GM21723 (cell line): ENCODE measurements at regions not wholly inside any gene's neighbourhood (a gene's known extent, or its start where the extent isn't known, plus 50 kb on each side); places are given as distances from the start of the nearest gene placed in this dataset.

Experiments
- ATAC-seq: cut with Tn5 transposase; IDR thresholded peaks from one replicate; pipeline ENCODE4 v1.9.1; 2021; ENCODE audit warnings: mild to moderate bottlenecking, moderate library complexity; ENCODE audit not compliant: unreplicated experiment

DNA sequence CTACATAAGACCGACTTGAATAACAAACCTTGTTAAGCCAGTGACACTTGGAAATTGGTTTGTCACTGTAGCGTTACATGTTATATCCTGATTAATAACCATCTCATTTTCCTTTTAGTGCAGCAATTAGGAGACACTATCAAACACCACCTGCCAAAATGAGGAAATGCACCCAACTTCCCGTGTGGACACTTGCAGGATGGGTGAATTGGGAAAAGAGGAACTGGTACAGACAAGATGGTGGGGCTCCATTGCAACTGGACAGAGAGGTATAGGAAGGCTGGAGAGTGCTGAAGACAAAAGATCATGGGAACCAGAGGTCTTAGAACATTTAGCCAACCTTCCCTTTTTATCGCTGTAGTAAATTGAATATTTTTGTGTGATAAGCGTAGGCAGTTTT lies 816.3 kb upstream of the HS6ST1 start:
- no peak for ATAC-seq

DNA sequence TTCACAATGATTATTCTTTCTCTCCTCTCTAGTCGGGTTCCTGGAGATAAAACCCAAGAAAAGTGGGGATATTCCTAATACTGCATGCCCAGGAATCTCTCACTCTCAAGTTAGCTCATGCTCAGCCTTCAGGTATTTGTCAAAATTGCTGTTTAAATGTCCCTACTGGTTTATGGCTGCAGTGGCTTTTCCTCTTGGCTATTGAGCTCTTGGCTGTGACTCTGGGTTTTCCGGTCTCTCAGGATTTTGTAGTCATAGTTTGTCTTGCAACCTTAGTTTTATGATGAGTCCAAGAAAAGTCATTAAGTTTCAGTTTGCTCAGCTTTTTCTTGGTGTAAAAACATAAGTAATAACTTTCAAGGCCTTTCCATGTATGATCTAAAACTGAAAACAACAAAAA lies 820.7 kb upstream of the HS6ST1 start:
- ATAC-seq = no peak

DNA sequence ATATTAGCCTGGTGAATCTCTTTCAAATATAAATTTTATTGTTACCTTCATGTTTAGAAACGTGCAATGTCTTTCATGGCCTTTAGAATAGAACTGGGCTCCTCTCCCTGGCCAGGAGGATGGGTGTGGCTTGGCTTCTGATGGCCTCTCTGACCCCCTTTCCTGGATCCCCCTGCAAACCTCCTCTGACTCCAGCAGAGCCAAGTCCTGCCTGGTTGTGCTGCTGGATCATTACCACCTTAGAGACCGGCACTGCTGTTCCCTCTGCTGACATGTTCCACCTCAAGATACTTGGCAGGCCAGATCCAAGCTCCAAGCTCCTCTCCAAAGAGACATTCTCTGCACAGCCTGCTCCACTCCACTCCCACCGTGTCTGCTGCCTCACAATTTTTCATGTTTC lies 823.8 kb upstream of the HS6ST1 start:
- no peak for ATAC-seq

DNA sequence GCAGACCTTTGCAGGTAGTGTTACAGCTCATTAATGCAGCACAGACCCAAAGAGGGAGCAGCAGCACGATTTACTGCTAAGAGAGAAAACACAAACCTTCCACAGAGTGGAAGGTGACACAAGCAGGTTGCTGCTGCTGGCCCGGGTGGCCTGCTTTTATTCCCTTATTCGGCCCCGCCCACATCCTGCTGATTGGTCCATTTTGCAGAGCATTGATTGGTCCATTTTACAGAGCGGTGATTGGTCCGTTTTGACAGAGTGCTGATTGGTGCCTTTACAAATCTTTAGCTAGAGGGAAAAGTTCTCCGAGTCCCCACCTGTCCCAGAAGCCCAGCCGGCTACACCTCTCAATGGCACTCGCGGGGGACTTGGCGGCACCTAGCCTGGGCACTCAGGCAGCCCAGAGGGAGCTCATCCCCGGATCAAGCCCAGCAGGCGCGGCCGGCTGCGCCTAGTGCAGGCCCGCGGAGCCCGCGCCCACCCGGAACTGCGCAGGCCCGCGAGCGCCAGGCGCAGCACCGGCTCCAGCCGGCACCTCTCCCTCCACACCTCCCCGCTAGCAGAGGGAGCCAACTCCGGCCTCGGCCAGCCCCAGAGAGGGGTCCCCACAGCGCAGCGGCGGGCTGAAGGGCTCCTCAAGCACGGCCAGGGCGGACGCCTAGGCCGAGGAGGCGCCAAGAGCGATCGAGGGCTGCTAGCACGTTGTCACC lies 825.6 kb upstream of the HS6ST1 start:
- ATAC-seq = no peak

DNA sequence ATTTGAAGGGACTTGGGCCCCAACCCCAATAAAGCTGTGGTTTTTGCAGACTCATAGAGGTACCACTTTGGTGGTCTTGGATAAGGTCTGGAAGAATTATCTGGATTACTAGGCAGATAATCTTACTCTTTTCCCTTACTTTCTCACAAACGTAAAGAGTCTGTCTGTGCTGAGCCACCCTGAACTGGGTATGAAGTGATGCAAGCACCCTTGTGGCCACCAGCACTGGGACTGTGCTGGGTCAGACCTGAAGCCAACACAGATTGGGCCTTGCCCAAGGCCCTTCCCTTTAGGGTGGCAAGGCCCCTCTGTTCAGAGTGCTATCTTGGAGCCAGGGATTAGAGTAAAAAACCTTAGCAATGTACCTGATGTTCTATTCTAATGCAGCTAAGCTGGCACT lies 827.0 kb upstream of the RAB6C start:
- no peak for ATAC-seq

DNA sequence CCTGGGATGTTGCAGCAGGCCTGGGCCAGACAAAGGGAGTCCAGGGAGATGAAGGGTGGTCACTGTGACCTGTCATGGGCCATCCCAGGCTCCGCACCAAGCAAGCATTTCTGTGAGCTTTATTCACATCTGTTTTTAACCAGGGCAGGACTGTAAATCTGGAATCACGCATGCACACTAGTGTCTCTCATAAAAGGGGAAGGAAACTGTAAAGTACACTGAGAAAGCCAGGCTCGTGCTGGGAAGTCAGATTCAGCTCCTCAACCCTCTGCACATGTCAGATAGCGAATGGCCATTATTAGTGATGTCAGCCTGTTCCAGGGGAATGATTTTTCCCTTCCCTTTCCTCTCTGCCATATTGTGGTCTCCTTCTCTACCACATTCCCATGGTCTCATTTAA lies 818.6 kb upstream of the RAB6C start:
- no peak for ATAC-seq

DNA sequence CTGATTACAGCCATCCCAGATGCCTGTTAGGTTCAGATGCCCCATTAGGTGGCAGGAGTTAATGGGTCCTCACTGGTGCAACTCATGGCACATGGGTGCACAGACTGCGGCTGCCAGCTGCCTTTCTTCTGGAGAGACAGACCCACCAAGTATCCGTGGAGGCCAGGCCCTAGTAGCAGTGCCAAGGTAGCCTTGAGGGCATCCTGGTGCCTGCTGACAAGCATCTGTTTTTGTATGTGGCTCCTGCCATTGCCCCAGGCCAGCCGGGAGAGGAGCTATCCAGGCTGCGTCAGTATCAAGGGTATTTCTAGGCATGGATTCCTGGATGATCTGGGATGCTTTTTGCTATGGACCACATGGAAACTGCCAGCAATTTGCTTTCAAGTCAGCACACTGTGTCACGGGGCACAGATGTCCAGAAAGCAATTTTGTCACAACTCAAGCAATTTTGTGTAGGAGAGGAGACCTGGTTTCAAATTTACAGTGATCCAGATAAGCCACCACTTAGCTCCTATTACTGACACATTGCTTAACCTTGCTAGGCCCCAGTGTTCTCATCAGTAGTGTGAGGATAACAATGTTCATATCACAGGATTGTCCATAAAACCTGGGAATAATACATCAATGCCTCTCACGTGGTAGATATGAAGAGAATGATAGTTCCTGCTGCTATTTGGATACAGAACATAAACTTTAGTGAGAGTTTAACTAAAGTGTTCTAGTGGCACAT lies 815.1 kb upstream of the RAB6C start:
- ATAC-seq = no peak

DNA sequence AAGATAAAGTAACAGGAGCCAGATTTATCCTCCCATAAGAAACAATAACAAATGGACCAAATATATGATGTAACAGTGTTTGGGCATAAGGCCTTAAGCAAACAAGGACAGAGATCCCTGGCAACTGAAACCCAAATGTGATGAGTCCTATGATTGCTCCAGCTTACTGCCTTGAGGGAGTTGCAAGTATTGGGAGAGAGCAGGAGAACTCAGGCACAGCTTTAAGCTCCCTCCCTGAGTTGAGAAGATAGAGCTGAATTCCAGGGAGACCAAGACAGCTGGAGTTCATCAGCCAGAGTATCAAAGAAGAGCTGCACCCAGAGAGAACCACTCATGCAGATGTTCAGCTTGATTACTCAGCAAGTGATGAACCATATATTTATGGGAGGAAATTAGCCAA lies 814.5 kb upstream of the RAB6C start:
- no peak for ATAC-seq

DNA sequence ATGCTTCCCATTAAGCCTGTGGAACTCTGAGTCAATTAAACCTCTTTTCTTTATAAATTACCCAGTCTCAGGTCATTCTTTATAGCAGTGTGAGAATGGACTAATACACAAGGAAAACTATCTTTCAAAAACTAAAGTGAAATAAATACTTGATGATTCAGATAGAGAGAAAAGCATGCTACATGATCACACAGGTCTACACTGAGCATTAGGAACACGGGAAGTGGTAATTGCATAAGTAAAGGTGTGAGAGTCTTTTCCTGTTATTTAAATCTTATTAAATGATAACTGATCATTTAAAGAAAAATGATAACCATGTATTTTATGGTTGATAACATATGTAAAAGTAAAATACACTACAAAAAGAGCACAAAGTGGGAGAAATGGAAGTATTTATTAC lies 812.0 kb upstream of the RAB6C start:
- ATAC-seq = no peak

DNA sequence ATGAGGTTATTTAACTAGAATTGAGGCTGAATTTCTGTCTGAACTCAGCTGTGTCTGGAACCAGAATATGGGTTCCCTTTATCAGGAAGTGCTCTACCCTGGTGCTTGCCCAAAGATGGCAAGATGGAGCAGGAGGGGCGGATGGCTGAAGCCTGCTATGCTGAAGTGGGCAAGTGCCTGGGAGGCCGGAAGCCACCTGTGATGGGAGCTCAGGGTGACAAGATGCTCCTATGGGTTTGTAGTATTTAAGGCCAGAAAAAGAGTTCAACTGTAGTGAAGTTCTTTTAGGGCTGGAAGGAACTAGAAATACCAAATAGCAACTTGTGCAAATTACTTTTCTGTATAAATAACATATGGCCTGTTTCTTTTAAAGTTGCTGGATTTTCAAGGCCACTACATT lies 808.9 kb upstream of the RAB6C start:
- no peak for ATAC-seq

DNA sequence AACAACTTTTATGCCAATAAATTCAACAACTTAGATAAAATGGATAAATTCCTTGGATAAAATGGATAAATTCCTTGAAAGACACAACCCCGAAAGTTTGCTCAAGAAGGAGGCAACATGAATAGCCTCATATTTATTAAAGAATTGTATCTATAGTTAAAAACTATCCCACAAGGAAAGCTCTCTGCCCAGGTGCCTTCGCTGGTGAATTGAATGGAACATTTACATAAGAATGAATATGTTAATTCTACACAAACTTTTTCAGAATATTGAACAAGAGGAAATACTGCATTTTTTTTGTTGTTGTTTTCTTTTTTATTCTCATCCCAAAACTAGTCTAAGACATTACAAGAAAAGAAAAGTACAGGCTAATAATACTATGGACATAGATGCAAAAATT lies 805.3 kb upstream of the RAB6C start:
- ATAC-seq = no peak

DNA sequence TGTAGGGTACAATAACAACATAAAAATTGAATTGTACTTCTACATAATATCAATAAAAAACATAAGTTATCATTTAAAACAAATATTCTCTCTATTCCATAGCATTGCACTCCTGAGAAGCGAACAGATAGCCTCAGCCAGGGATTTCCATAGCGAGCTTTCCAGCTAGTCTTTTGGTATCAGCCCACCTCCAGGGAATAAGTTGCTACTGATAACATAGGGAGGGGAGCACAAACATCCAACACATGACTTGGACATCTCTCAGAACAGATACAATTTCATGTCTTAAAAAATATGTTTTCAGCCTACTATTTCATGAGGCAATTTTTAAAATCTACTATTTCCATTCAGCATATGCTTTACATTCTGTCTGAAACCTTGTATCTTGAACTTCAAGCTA lies 804.4 kb upstream of the RAB6C start:
- no peak for ATAC-seq

DNA sequence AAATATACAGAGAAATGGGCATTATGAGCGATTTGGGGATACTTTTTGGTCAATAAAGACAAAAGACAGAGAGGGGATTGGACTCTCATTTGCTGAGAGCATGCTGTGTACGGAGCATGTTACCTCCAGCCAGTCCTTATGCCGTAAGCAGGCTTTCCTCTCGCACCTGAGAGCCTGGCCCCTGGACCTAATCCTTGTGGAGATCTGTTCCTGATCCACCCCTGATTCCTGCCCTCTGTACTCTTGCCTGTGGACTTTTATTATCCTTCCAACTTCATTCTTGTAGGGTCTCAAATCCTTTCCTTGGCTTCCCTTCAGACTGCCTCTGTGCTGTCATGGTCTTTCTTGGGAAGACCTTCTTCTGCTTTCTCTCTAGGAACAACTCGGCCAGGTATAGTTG lies 803.1 kb upstream of the RAB6C start:
- no peak for ATAC-seq

DNA sequence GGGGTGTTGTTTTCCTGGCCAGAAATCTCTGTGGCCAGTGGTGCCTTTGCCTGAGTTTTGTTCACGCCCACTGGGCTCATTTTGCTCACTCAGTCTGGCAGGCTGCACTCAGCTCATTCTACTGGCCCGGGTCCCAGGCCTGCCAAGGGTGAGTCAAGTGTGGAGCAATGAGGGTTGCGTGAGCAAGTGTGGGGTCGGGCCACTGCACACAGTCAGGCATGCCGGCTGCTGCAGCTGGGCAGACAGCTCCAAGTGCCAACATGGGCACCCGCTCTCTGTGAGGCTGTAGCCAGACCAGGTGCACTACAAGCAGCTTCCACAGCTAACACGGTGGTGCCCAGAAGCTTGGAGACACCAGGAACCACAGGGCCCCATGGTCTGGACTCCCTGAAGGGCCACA lies 801.1 kb upstream of the RAB6C start:
- no peak for ATAC-seq

DNA sequence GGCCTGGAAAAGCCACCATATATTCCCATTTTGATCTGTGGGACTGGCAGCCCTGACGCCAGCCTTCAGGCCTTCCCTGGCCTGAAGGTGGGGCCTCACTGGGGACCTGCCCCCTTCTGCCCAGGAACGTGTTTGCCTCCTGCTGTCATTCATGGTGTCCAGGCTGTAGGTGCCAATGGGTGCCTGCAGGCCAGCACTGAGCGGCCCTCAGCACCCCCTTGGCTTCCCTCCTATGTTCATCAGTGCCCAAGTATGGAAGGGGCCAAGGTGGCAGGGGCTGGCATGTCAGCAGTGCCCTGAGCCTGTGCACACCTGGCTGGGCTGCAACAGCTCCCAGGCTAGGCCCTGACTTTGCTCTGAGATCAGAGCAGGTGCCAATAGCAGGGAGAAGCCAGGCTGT lies 800.3 kb upstream of the RAB6C start:
- no peak for ATAC-seq

DNA sequence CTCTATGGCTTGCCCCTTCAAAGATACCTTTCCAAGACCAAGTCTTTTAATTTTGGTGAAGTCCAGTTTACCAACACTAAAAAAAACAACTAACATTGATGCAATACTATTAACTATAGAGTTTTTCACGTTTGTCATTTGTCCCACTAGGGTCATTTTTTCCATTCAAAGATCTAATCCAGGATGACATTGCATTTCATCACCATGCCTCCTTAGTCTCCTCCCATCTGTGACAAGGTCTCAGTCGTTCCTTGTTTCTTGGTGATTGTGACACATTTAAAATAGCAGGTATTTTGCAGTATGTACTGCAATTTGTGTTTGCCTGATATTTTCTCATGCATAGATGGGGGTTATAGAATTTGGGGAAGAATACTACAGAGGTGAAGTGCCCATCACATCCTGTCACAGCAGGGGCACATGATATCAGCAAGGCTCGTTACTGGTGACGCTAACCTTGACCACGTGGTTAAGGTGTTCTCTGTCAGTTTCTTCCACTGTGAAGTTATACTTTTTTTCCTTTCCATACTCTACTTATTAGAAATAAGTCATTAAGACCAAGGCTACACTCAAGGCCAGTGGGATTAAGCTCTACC lies 799.2 kb upstream of the RAB6C start:
- ATAC-seq = no peak

DNA sequence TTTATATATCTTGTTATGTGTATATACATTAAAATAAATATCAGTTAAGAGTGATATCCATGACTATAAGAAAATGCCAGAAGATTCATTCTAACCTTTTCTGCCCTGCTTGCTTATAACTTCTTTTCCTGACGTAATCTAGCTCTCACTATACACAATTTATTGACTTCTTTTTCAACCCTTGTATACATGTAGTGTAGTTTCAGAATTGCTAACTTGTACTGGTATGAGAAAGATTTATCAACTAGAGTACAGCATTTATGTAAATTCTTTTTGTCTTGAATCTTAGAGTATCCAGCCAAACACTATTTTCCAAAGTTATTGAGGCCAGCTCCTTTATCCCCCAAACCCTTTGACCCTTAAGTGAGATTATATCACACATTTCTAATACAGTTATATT lies 798.0 kb upstream of the RAB6C start:
- no peak for ATAC-seq

DNA sequence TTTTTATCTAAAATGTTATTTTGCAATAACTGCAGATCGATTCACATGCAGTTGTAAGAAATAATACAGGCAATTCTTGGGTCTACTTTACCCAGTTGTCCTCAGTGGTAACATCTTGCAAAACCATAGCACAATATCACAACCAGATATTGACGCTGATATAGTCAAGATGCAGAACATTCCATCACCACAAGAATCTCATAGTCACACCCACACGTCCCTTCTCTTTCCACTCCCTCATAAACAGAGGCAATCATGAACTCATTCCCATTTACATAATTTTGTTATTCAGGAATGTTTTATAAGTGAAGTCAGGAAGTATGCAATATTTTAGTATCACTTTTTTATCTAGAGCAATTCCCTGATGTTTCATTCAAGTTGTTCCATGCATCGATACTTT lies 797.5 kb upstream of the RAB6C start:
- no peak for ATAC-seq

DNA sequence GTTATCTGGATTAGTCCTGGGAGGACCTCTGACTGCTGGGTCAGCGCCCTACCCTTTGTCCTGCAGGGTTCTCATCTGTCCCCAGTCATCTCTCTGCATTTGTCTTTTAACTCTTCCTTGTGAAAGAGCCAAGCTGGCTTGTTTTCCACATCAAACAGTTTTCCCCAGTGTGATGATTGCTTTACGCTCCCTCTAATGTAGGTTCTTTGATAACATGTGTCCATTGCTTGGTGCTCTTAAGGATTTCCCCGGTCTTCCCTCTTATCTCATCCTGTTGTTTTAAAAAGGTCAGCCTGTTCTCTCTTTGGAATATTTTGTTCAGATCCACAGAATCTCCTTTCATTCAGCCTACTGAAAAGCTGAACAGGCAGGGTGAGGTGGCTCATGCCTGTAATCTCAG lies 792.1 kb upstream of the RAB6C start:
- ATAC-seq = no peak

DNA sequence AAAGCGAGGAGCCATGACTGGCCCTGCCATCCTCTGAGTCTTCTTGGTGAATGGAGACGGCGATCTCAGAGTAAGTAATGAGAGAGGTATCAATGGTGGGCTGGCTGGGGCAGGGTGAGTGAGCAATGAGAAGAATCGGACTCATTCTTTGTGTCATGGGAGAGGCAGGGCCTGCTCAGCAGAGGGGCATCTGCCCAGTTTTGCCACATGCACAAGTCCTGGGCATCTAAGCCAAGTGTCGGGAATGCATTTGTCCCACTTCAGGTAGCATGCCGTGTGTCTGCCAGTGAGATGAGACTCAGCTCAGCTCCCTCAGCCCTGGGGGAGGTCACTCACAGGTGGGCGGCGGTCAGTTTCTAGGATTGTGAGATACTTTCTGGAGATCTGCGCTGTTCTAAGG lies 791.0 kb upstream of the RAB6C start:
- no peak for ATAC-seq

DNA sequence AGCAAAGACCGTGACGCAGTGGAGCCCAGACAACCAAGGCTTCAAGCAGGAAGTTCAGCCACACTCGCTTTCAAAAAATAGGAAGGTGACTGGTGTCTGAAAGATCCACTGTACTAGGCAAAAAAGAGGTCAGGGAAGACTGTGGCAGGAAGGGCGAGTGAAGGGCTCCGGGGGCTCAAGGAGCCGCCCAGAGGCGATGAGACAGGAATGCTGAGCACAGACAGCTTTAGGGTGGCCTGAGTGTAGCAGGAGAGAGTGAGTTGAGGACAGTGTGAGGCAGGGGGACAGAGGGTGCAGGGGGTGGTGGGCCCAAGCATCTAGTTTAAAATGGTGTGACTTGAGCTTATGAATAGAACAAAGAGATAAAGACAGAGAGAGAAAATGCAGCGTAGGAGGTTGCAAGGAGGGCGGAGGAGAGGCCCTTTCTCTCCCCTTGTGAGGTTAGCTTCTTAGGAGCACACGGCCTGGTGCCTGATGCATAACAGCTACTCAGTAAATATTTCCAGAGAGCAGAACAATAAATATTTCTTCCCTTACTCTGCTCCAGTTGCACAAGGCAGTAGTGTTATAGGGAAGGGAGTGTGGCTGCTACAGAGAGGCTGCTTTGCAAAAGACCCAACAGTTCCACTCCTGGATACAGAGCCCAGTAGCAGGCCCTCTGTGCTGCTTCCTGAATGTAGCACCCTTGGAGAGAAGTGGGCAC lies 789.7 kb upstream of the RAB6C start:
- ATAC-seq = no peak

DNA sequence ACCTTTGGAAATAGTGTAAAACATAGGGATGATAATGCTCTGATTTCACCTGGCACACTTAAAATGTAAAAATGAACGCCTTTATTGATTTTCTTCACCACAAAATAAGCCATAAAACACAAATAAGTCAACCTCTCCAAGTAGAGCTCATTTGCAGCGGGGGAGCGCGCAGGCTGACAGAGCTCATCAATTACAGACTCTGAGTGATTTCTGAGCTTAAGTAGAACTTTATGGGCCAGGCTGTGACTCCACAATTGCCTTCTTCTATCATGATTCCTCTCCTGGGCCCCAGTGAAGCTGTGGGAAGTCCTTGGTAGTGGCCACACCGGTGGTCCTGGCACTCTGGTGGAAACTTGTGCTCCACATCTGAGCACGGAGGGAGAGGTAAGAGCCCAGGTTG lies 789.0 kb upstream of the RAB6C start:
- no peak for ATAC-seq
